ENCODE measurements at regions not wholly inside any gene's neighbourhood (a gene's known extent, or its start where the extent isn't known, plus 50 kb on each side); places are given as distances from the start of the nearest gene placed in this dataset.

DNA sequence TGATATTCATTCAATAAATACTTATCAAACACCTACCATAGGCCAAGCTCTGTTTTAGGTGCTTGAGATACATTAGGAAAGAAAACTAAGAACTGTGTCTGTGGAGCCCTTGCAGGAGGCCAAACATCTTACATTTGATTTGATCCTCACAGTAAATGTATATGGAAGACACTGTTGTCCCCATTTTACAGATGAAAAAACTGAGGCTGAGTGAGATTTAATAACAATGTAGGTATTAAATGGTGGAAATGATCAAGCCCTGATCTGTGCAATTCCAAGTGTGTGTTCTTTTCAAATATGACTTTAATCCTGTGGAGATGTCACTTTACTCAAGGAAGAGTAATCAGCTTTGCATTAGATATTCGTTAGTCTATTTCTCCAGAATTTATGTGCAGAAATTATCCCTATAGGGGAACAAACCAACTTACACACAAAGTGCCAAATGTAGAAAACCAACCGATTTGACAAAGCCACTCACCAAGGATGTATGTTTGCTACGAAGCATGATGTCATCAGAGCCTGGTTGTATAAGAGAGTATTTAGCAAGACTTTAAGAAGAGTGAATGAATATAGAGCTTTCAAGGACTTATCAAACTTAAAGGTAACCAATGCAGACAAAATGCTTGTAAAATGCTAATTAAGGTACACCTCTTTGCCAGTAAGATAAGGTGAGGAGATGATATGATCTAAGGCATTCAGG is 153.9 kb upstream of the NFIB start:
- TF ChIP-seq, protein P1, sequence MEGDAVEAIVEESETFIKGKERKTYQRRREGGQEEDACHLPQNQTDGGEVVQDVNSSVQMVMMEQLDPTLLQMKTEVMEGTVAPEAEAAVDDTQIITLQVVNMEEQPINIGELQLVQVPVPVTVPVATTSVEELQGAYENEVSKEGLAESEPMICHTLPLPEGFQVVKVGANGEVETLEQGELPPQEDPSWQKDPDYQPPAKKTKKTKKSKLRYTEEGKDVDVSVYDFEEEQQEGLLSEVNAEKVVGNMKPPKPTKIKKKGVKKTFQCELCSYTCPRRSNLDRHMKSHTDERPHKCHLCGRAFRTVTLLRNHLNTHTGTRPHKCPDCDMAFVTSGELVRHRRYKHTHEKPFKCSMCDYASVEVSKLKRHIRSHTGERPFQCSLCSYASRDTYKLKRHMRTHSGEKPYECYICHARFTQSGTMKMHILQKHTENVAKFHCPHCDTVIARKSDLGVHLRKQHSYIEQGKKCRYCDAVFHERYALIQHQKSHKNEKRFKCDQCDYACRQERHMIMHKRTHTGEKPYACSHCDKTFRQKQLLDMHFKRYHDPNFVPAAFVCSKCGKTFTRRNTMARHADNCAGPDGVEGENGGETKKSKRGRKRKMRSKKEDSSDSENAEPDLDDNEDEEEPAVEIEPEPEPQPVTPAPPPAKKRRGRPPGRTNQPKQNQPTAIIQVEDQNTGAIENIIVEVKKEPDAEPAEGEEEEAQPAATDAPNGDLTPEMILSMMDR (IDR thresholded peaks at IDR 0.05) = no peak
- TF ChIP-seq POLR2A (IDR thresholded peaks at IDR 0.05) = no peak
- no peak for TF ChIP-seq POLR2AphosphoS5 (IDR thresholded peaks at IDR 0.05)
